Lung (tissue), 11 donors: ENCODE measurements at regions not wholly inside any gene's neighbourhood (a gene's known extent, or its start where the extent isn't known, plus 50 kb on each side); places are given as distances from the start of the nearest gene placed in this dataset.

Experiments
- ATAC-seq: fragments of 200-7000 bp; cut with Tn5 transposase; one replicate; pipeline ENCODE4 v1.9.1; 2020; ENCODE audit warnings: moderate number of reproducible peaks; ENCODE audit not compliant: insufficient read depth, low FRiP score
- DNase-seq, 3 donors: peaks; one replicate each; pipeline ENCODE4 v3.0.0-alpha.2; 2013 to 2017
- H3K27ac ChIP-seq, 2 donors: one replicate each; pipeline ENCODE4 v1.5.1; 2013; ENCODE audit warnings: mild to moderate bottlenecking in 2 of 2, moderate library complexity in 2 of 2, control low read depth in 1 of 2, inconsistent platforms in 1 of 2, low read depth in 1 of 2, low read length in 1 of 2
- H3K27me3 ChIP-seq, 3 donors: one replicate each; pipeline ENCODE4 v1.5.1; 2013; ENCODE audit warnings: low read length in 2 of 3; ENCODE audit not compliant: control insufficient read depth in 3 of 3, insufficient read depth in 3 of 3
- H3K36me3 ChIP-seq, 4 donors: one replicate each; pipeline ENCODE4 v1.5.1; 2013; ENCODE audit warnings: low read length in 4 of 4, mild to moderate bottlenecking in 1 of 4, moderate library complexity in 1 of 4; ENCODE audit not compliant: control insufficient read depth in 4 of 4, insufficient read depth in 4 of 4
- H3K4me1 ChIP-seq, 5 donors: one replicate each; pipeline ENCODE4 v1.5.1; 2013; ENCODE audit warnings: low read length in 5 of 5, mild to moderate bottlenecking in 2 of 5, moderate library complexity in 1 of 5; ENCODE audit not compliant: control insufficient read depth in 5 of 5, insufficient read depth in 5 of 5
- H3K4me3 ChIP-seq: one replicate; pipeline ENCODE4 v1.5.1; 2013; ENCODE audit warnings: mild to moderate bottlenecking, control low read depth, moderate library complexity
- H3K9ac ChIP-seq, 2 donors: one replicate each; pipeline ENCODE4 v1.5.1; 2013; ENCODE audit warnings: low read length in 2 of 2, control low read depth in 1 of 2; ENCODE audit not compliant: insufficient read depth in 1 of 2
- H3K9me3 ChIP-seq, 4 donors: one replicate each; pipeline ENCODE4 v1.5.1; 2013; ENCODE audit warnings: low read length in 3 of 4, mild to moderate bottlenecking in 1 of 4, moderate library complexity in 1 of 4; ENCODE audit not compliant: control insufficient read depth in 4 of 4, insufficient read depth in 3 of 4
- WGBS, 2 donors: extraction: QIAGEN DNeasy Blood & Tissue Kit; methylation state at CpG; one replicate each; pipeline ENCODE4 v1.1.7; 2013; 5-methylcytosine and 5-hydroxymethylcytosine counted together
- TF ChIP-seq, protein P1 (sequence below): IDR thresholded peaks from 2 replicates; pipeline ENCODE4 v1.5.1; 2012; ENCODE audit warnings: mild to moderate bottlenecking; ENCODE audit errors: control extremely low read depth, extremely low read depth
- donor health status: control.
- donor health status: control.
- donor health status: Bipolar disorder and iron deficiency.
- donor health status: healthy.
- donor health status: DM: yes; HTN: yes; CAD: no.

GRCh38 chr1:22376546-22376945, 75.1 kb upstream of the ZBTB40 start:
- TF ChIP-seq, protein P1, sequence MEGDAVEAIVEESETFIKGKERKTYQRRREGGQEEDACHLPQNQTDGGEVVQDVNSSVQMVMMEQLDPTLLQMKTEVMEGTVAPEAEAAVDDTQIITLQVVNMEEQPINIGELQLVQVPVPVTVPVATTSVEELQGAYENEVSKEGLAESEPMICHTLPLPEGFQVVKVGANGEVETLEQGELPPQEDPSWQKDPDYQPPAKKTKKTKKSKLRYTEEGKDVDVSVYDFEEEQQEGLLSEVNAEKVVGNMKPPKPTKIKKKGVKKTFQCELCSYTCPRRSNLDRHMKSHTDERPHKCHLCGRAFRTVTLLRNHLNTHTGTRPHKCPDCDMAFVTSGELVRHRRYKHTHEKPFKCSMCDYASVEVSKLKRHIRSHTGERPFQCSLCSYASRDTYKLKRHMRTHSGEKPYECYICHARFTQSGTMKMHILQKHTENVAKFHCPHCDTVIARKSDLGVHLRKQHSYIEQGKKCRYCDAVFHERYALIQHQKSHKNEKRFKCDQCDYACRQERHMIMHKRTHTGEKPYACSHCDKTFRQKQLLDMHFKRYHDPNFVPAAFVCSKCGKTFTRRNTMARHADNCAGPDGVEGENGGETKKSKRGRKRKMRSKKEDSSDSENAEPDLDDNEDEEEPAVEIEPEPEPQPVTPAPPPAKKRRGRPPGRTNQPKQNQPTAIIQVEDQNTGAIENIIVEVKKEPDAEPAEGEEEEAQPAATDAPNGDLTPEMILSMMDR: no peak

DNA sequence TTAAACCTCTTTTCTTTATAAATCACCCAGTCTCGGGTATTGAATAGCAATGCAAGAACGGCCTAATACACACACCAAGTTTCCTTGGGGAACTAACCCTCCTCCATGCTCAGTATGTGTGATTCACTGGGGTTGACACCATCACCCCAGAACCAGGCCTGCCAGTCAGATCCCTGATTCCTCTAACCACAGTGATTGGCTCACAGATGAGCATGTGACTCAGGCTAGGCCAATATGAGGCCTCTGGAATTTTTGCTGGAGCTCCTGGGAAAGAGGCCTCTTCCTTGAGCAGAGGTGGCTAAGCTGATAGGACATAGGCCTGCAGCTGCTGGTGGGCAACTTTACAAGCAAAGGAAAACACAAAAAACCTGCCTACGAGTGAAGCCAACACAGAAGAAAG, 74.7 kb upstream of the ZBTB40 start:
- Histone ChIP-seq H3K9ac (no peak overlapping the region), H3K36me3 (no peaks in the 10 kb centered on the region), H3K27me3 (peaks cover 0 to 7% (median 0%) of the 10 kb centered on the region in 3 donors), H3K4me3 (no peak overlapping the region), H3K27ac (no peak overlapping the region), H3K4me1 (no peaks in the 10 kb centered on the region), H3K9me3 (peaks cover 0 to 13% (median 1%) of the 10 kb centered on the region in 4 donors)
- 88 to 90% methylated on average over 3 of the region's 3 CpGs for WGBS, 2 donors
- ATAC-seq: no peak
- TF ChIP-seq, protein P1: no peak
- DNase-seq: no peak

More at GRCh38 chr1:22376546-22376945, 75.1 kb upstream of the ZBTB40 start:
- Histone ChIP-seq H3K9me3 (peaks cover 0 to 13% (median 1%) of the 10 kb centered on the region in 4 donors), H3K9ac (no peak overlapping the region), H3K36me3 (no peaks in the 10 kb centered on the region), H3K4me1 (no peaks in the 10 kb centered on the region), H3K4me3 (no peak overlapping the region), H3K27me3 (peaks cover 0 to 7% (median 0%) of the 10 kb centered on the region in 3 donors), H3K27ac (no peak overlapping the region)
- DNase-seq (no peak), ATAC-seq (no peak)
- WGBS, 2 donors: 84 to 93% methylated on average over 8 of the region's 8 CpGs

GRCh38 chr1:22379566-22379965, 72.1 kb upstream of the ZBTB40 start:
- DNase-seq: no peak
- H3K9me3 ChIP-seq: no peaks in the 10 kb centered on the region
- H3K4me3 ChIP-seq: no peak overlapping the region
- no peak for ATAC-seq
- TF ChIP-seq, protein P1: no peak
- no peaks in the 10 kb centered on the region for H3K4me1 ChIP-seq
- no peak overlapping the region for H3K9ac ChIP-seq
- H3K27me3 ChIP-seq: peaks cover 0 to 8% (median 0%) of the 10 kb centered on the region in 3 donors
- WGBS, 2 donors: 64 to 72% methylated on average over 7 of the region's 7 CpGs
- no peak overlapping the region for H3K27ac ChIP-seq
- no peaks in the 10 kb centered on the region for H3K36me3 ChIP-seq

GRCh38 chr1:22380024-22380785, 71.4 kb upstream of the ZBTB40 start:
- H3K36me3 ChIP-seq: no peaks in the 10 kb centered on the region
- ATAC-seq (no peak), DNase-seq (no peak)
- no peak overlapping the region for H3K4me3 ChIP-seq
- peaks cover 0 to 8% (median 0%) of the 10 kb centered on the region in 3 donors for H3K27me3 ChIP-seq
- no peak overlapping the region for H3K9ac ChIP-seq
- no peak overlapping the region for H3K27ac ChIP-seq
- whole genome bisulfite sequencing, 2 donors: 82 to 83% methylated on average over 10 of the region's 10 CpGs
- no peaks in the 10 kb centered on the region for H3K4me1 ChIP-seq
- H3K9me3 ChIP-seq: no peaks in the 10 kb centered on the region
- TF ChIP-seq, protein P1: no peak
